Activated T-cell treated with anti-CD3 and anti-CD28 coated beads, Interleukin-2, amount 50 U/mL, for 1 hour (primary cell): ENCODE measurements at regions not wholly inside any gene's neighbourhood (a gene's known extent, or its start where the extent isn't known, plus 50 kb on each side); places are given as distances from the start of the nearest gene placed in this dataset.

Experiments
- DNase-seq: peaks from one replicate; pipeline ENCODE4 v3.0.0-alpha.2; 2020

- no peak for DNase-seq
Measured at GRCh38 chr2:424306-425171, 136.6 kb upstream of the ALKAL2 start.

- no peak for DNase-seq
Measured at GRCh38 chr2:423479-423878, 135.6 kb upstream of the ALKAL2 start.

- DNase-seq: no peak
Measured at GRCh38 chr2:422676-423435, 135.0 kb upstream of the ALKAL2 start.

GRCh38 chr2:421406-421805 lies 133.5 kb upstream of the ALKAL2 start:
- DNase-seq: no peak

- DNase-seq: no peak
Measured at GRCh38 chr2:419687-420317, 131.9 kb upstream of the ALKAL2 start.

GRCh38 chr2:417662-418061 lies 129.8 kb upstream of the ALKAL2 start:
- DNase-seq: no peak

- no peak for DNase-seq
Measured at GRCh38 chr2:417006-417405, 129.1 kb upstream of the ALKAL2 start.

- no peak for DNase-seq
Measured at GRCh38 chr2:415986-416610, 128.2 kb upstream of the ALKAL2 start.

- no peak for DNase-seq
Measured at GRCh38 chr2:409523-409922, 121.6 kb upstream of the ALKAL2 start.

GRCh38 chr2:407630-408029 lies 119.7 kb upstream of the ALKAL2 start:
- no peak for DNase-seq

GRCh38 chr2:406876-407275 lies 119.0 kb upstream of the ALKAL2 start:
- no peak for DNase-seq

- no peak for DNase-seq
Measured at GRCh38 chr2:406231-406630, 118.3 kb upstream of the ALKAL2 start.

GRCh38 chr2:404581-404980 lies 116.7 kb upstream of the ALKAL2 start:
- DNase-seq: no peak

GRCh38 chr2:403682-404081 lies 115.8 kb upstream of the ALKAL2 start:
- no peak for DNase-seq

- no peak for DNase-seq
Measured at GRCh38 chr2:402721-403120, 114.8 kb upstream of the ALKAL2 start.

GRCh38 chr2:402206-402605 lies 114.3 kb upstream of the ALKAL2 start:
- DNase-seq: no peak

GRCh38 chr2:401019-401679 lies 113.3 kb upstream of the ALKAL2 start:
- no peak for DNase-seq

GRCh38 chr2:397926-398325 lies 110.0 kb upstream of the ALKAL2 start:
- DNase-seq: no peak

- no peak for DNase-seq
Measured at GRCh38 chr2:397521-397920, 109.6 kb upstream of the ALKAL2 start.

GRCh38 chr2:396903-397302 lies 109.0 kb upstream of the ALKAL2 start:
- DNase-seq: no peak

- DNase-seq: no peak
Measured at GRCh38 chr2:395886-396285, 108.0 kb upstream of the ALKAL2 start.
